GM12891 (cell line): ENCODE measurements at regions not wholly inside any gene's neighbourhood (a gene's known extent, or its start where the extent isn't known, plus 50 kb on each side); places are given as distances from the start of the nearest gene placed in this dataset.

ENCODE experiments used
- DNase-seq: peaks from one replicate; pipeline ENCODE4 v3.0.0; 2011; ENCODE audit warnings: low spot score; ENCODE audit not compliant: insufficient read length
- FAIRE-seq: peaks from 2 replicates; lab custom pipeline; 2011; peaks lifted over from hg19 to GRCh38; lab: Jason Lieb, UNC
- PAX5 ChIP-seq: IDR thresholded peaks from 2 replicates; pipeline ENCODE4 v1.6.1; 2011; ENCODE audit warnings: low read length, moderate library complexity, mild to moderate bottlenecking; ENCODE audit not compliant: insufficient read depth, severe bottlenecking
- POLR2A ChIP-seq: IDR thresholded peaks from 2 replicates; pipeline ENCODE4 v1.6.1; 2011; ENCODE audit warnings: low read depth, low read length, control low read depth
- POLR2AphosphoS5 ChIP-seq: IDR thresholded peaks from 2 replicates; pipeline ENCODE4 v1.6.1; 2011; ENCODE audit warnings: low read depth, low read length, control low read depth
- POU2F2 ChIP-seq: IDR thresholded peaks from 2 replicates; pipeline ENCODE4 v1.6.1; 2011; ENCODE audit warnings: low read depth, mild to moderate bottlenecking, control low read depth, low read length, moderate library complexity
- SPI1 ChIP-seq: IDR thresholded peaks from 2 replicates; pipeline ENCODE4 v1.6.1; 2011; ENCODE audit warnings: low read depth, low read length, control low read depth
- TAF1 ChIP-seq: IDR thresholded peaks from 2 replicates; pipeline ENCODE4 v1.6.1; 2011; ENCODE audit warnings: low read depth, low read length, control low read depth

DNA sequence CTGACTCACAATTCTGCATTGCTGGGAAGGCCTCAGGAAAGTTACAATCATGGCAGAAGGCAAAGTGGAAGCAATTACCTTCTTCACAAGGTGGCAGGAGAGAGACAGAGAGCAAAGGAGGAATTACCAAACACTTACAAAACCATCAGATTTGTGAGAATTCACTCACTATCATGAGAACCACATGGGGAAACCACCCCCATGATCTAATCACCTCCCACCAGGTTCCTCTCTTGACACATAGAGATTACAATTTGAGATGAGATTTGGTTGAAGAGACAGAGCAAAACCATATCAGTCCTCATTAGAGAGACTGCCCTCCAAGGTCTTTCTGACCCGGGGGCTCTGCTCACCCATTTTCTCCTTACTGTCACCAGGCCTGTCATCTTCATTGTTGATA lies 1582.3 kb upstream of the TMEM132C start:
- no peak for DNase-seq
- TF ChIP-seq SPI1, result no peak
- TF ChIP-seq PAX5, result no peak
- TF ChIP-seq TAF1, result no peak
- no peak for TF ChIP-seq POU2F2
- TF ChIP-seq POLR2AphosphoS5, result no peak
- TF ChIP-seq POLR2A, result no peak
- no peak for FAIRE-seq

DNA sequence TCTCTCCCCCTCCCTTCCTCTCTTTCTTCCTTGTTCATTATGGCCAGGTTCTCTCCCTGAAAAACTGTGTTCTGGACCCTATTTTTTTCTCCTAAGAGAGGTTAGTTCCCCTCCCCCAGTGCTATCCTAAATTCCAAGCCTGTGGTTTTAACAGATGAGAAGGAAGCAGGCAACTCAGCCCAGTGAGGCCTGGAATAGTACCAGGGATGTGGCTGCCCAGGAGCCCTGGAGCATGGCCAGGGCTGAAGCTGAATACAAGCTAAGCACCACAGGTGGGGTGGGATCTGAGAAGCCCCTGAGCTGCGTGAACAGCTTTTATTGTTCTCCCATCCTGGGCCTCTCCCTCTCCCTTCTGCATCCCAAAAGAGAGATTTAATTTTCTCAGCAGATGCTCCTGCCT lies 1581.3 kb upstream of the TMEM132C start:
- TF ChIP-seq PAX5, result no peak
- FAIRE-seq, result no peak

GRCh38 chr12:126688556-126688955 lies 1578.4 kb upstream of the TMEM132C start:
- FAIRE-seq, result no peak
- no peak for DNase-seq

More for the DNA sequence above, 1581.3 kb upstream of the TMEM132C start:
- DNase-seq, result no peak

GRCh38 chr12:126700096-126700495 lies 1566.9 kb upstream of the TMEM132C start:
- DNase-seq (no peak), FAIRE-seq (no peak)
- TF ChIP-seq SPI1 (no peak), POLR2A (no peak), POLR2AphosphoS5 (no peak), POU2F2 (no peak), TAF1 (no peak), PAX5 (no peak)

More at GRCh38 chr12:126688556-126688955, 1578.4 kb upstream of the TMEM132C start:
- TF ChIP-seq POLR2A (no peak), POU2F2 (no peak), SPI1 (no peak), PAX5 (no peak), POLR2AphosphoS5 (no peak), TAF1 (no peak)

DNA sequence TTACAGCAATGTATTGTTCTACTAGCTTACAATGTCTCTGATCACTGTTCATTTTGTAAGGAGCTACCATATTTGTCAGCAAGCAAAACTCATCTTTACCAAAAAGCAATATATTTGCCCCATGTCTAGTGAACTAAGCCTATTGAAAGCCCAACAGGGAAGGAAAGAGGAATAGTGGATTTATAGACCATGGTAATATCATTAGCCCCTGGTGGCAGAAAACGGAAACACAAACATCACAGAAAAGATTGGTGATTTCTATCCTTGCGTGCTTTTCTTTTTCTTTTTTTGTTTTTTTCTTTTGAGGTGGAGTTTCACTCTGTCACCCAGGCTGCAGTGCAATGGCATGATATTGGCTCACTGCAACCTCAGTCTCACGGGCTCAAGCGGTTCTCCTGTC lies 1562.4 kb upstream of the TMEM132C start:
- TF ChIP-seq TAF1 (no peak), PAX5 (no peak), SPI1 (no peak), POLR2AphosphoS5 (no peak), POLR2A (no peak), POU2F2 (no peak)
- no peak for DNase-seq
- FAIRE-seq, result no peak

- FAIRE-seq (no peak), DNase-seq (no peak)
- TF ChIP-seq POU2F2, result no peak
- no peak for TF ChIP-seq POLR2A
- TF ChIP-seq TAF1, result no peak
- TF ChIP-seq SPI1, result no peak
- TF ChIP-seq PAX5, result no peak
- TF ChIP-seq POLR2AphosphoS5, result no peak
These were observed 1560.7 kb upstream of the TMEM132C start for GRCh38 chr12:126706300-126706699.

DNA sequence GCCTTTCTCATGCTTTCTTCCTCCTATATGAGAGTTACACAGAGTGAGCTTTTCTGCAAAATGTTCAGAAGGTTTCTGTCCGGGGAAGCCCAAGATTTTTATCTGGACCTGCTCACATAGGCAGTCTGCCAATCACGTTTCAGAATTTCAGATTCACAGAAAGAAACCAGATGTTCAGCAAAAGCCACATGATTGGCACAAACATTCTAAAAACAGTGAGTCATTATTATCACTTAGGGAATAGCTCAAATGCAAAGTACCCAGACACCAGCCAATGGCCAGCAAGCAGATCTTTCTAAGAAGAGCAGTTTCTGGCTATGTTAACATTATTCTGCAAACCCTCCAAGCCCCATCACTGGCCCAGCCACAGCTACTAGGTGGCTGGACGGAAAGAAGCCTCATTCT lies 1558.5 kb upstream of the TMEM132C start:
- no peak for TF ChIP-seq SPI1
- no peak for TF ChIP-seq POLR2A
- TF ChIP-seq PAX5, result no peak
- no peak for TF ChIP-seq TAF1
- TF ChIP-seq POU2F2, result no peak
- TF ChIP-seq POLR2AphosphoS5, result no peak
- DNase-seq (no peak), FAIRE-seq (no peak)

DNA sequence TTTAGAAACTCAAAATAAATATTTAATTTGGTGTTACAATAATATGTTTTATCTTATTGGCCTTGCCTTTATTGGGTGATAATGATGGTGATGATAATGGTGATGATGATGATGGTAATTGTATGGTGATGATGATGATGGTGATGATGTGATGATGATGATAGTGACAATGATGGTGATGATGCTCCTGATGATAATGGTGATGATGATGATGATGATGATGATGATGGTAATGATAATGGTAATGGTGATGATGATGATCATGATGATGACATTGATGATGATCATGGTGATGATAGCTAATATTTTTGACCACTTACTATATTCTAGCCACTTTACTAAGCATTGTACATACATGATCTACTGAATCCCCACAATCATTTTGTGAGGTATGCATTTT lies 1548.6 kb upstream of the TMEM132C start:
- no peak for FAIRE-seq
- TF ChIP-seq SPI1, result no peak
- DNase-seq, result no peak

DNA sequence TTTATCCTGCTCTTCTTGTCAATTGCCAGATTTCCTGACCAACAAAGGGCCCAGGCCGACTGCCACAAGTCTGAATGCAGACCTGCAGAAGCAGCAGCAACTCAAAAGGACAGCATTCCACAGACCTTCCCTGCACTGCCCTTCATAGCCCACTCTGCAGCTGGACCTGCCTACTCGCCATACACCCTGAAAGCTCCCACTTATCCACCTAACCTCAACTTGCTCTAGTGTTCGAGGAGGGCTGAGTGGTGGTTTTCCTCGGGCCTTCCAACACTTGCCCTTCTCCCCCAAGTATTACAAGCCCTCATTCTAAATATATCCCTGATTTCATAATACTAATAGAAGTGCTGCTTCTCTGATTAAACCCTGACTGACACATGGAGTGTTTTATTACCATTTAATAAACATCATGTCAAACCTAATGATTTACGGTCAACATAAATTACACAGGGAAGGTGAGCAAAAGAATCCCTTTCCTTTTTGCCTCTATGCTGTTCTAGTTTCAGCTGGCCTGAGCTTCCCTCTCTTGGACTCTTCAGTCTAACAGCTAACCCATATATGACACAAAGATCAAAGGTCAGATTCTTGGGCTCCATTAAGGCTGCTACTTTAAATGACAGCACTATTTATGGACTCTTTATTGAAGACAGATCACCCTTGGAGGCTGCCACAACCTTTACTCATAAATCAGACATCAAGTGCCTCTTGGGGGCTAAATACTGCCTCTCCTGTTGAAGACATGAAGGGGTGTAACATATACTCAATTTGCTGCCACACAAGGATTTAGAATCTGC lies 1546.9 kb upstream of the TMEM132C start:
- FAIRE-seq (no peak), DNase-seq (no peak)
- TF ChIP-seq POU2F2 (no peak), TAF1 (no peak), POLR2A (no peak), SPI1 (no peak), PAX5 (no peak), POLR2AphosphoS5 (no peak)

GRCh38 chr12:126726481-126727217 lies 1540.3 kb upstream of the TMEM132C start:
- TF ChIP-seq POLR2A (no peak), POU2F2 (no peak), TAF1 (no peak), SPI1 (no peak), POLR2AphosphoS5 (no peak), PAX5 (no peak)
- FAIRE-seq, result no peak
- DNase-seq, result no peak
